SH-SY5Y (cell line): ENCODE measurements at regions not wholly inside any gene's neighbourhood (a gene's known extent, or its start where the extent isn't known, plus 50 kb on each side); places are given as distances from the start of the nearest gene placed in this dataset.

Experiments used
- GATA2 ChIP-seq: IDR thresholded peaks from 2 replicates; pipeline ENCODE4 v1.6.1; 2011; ENCODE audit warnings: mild to moderate bottlenecking, low read depth, low read length
- GATA3 ChIP-seq: IDR thresholded peaks from 2 replicates; pipeline ENCODE4 v1.6.1; 2011; ENCODE audit warnings: low read depth, mild to moderate bottlenecking, low read length, moderate library complexity

- TF ChIP-seq GATA3, result no peak
- no peak for TF ChIP-seq GATA2
These were observed 159.5 kb upstream of the DYRK2 start for GRCh38 chr12:67489007-67489406.
